Upper lobe of right lung (tissue), 1 donor: ENCODE measurements at regions not wholly inside any gene's neighbourhood (a gene's known extent, or its start where the extent isn't known, plus 50 kb on each side); places are given as distances from the start of the nearest gene placed in this dataset.

Source experiments
- ATAC-seq: fragments of 200-7000 bp; cut with Tn5 transposase; one replicate; pipeline ENCODE4 v1.9.1; 2020; ENCODE audit warnings: mild to moderate bottlenecking, moderate library complexity
- DNase-seq: peaks from one replicate; pipeline ENCODE4 v3.0.0-alpha.2; 2020
- H3K27ac ChIP-seq: fragments of 200-600 bp; one replicate; pipeline ENCODE4 v1.8.0; 2022
- H3K27me3 ChIP-seq: fragments of 200-600 bp; one replicate; pipeline ENCODE4 v1.8.0; 2022; ENCODE audit warnings: mild to moderate bottlenecking
- H3K36me3 ChIP-seq: fragments of 200-600 bp; one replicate; pipeline ENCODE4 v1.8.0; 2022
- H3K4me1 ChIP-seq: fragments of 200-600 bp; one replicate; pipeline ENCODE4 v1.8.0; 2022
- H3K4me3 ChIP-seq: fragments of 200-600 bp; one replicate; pipeline ENCODE4 v1.8.0; 2022; ENCODE audit warnings: mild to moderate bottlenecking
- H3K9me3 ChIP-seq: fragments of 200-600 bp; one replicate; pipeline ENCODE4 v1.8.0; 2022
- intact Hi-C: fragments of 100-400 bp; cut with DNase I; formaldehyde crosslinking; loops from one replicate; pipeline ENCODE4 v1.11.0; 2022
- TF ChIP-seq, protein P1 (sequence below): fragments of 200-600 bp; IDR thresholded peaks from one replicate; pipeline ENCODE4 v1.8.0; 2022; ENCODE audit warnings: antibody characterized with exemption
- donor health status: DM: no; HTN: yes; CAD: no; lungs with severe emphysema.

DNA sequence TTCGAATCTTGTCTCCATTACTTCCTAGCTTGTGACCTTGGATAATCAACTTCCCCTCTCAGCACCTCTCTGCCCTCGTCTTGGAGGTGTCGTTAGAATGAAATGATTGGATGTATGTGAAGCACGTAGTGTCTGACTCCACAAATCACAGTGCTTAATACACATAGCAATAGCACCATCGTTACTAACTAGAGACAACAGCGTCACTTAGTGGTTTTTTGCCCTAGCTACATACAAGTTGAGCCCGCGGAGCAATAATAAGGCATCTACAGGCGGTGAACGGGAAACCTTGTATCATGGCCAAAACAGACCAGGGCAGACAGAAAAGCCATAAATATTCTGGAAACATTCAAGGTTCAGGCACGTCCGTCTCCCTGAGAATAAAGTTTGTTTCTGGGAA lies 154.9 kb downstream of the ASCL4 start:
- Histone ChIP-seq H3K27ac (no peak overlapping the region), H3K4me3 (no peak overlapping the region), H3K36me3 (no peaks in the 10 kb centered on the region), H3K9me3 (no peaks in the 10 kb centered on the region), H3K4me1 (no peaks in the 10 kb centered on the region), H3K27me3 (peaks cover 22% of the 10 kb centered on the region)
- DNase-seq, result no peak
- ATAC-seq, result no peak
- intact Hi-C loops, result no loop called here
- TF ChIP-seq, protein P1, sequence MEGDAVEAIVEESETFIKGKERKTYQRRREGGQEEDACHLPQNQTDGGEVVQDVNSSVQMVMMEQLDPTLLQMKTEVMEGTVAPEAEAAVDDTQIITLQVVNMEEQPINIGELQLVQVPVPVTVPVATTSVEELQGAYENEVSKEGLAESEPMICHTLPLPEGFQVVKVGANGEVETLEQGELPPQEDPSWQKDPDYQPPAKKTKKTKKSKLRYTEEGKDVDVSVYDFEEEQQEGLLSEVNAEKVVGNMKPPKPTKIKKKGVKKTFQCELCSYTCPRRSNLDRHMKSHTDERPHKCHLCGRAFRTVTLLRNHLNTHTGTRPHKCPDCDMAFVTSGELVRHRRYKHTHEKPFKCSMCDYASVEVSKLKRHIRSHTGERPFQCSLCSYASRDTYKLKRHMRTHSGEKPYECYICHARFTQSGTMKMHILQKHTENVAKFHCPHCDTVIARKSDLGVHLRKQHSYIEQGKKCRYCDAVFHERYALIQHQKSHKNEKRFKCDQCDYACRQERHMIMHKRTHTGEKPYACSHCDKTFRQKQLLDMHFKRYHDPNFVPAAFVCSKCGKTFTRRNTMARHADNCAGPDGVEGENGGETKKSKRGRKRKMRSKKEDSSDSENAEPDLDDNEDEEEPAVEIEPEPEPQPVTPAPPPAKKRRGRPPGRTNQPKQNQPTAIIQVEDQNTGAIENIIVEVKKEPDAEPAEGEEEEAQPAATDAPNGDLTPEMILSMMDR, result peak; percentile 10

- peaks cover 26% of the 10 kb centered on the region for H3K27me3 ChIP-seq
- no peaks in the 10 kb centered on the region for H3K36me3 ChIP-seq
- DNase-seq, result no peak
- ATAC-seq, result no peak
- TF ChIP-seq, protein P1, result no peak
- H3K9me3 ChIP-seq, result no peaks in the 10 kb centered on the region
- no peak overlapping the region for H3K27ac ChIP-seq
- H3K4me1 ChIP-seq, result no peaks in the 10 kb centered on the region
- no peak overlapping the region for H3K4me3 ChIP-seq
- intact Hi-C loops, result no loop called here
These were observed 157.3 kb downstream of the ASCL4 start for GRCh38 chr12:107931761-107932160.

GRCh38 chr12:107938446-107938845 lies 163.9 kb downstream of the ASCL4 start:
- TF ChIP-seq, protein P1, result no peak
- no peaks in the 10 kb centered on the region for H3K36me3 ChIP-seq
- no peak overlapping the region for H3K27ac ChIP-seq
- ATAC-seq (no peak), DNase-seq (no peak)
- intact Hi-C loops, result no loop called here
- H3K27me3 ChIP-seq, result peaks cover 13% of the 10 kb centered on the region
- H3K4me3 ChIP-seq, result no peak overlapping the region
- H3K4me1 ChIP-seq, result no peaks in the 10 kb centered on the region
- no peaks in the 10 kb centered on the region for H3K9me3 ChIP-seq

- intact Hi-C loops, result no loop called here
- no peak for DNase-seq
- TF ChIP-seq, protein P1, result no peak
These were observed 174.0 kb downstream of the ASCL4 start for GRCh38 chr12:107948391-107948945.

GRCh38 chr12:107951024-107951423 lies 176.5 kb downstream of the ASCL4 start:
- DNase-seq, result no peak
- Histone ChIP-seq H3K4me1 (no peaks in the 10 kb centered on the region), H3K4me3 (no peak overlapping the region), H3K9me3 (no peaks in the 10 kb centered on the region), H3K36me3 (no peaks in the 10 kb centered on the region), H3K27ac (no peak overlapping the region), H3K27me3 (no peaks in the 10 kb centered on the region)
- intact Hi-C loops, result no loop called here
- no peak for ATAC-seq
- TF ChIP-seq, protein P1, result no peak

More at GRCh38 chr12:107948391-107948945, 174.0 kb downstream of the ASCL4 start:
- ATAC-seq, result no peak
- no peak overlapping the region for H3K4me3 ChIP-seq
- H3K27me3 ChIP-seq, result no peaks in the 10 kb centered on the region
- no peaks in the 10 kb centered on the region for H3K36me3 ChIP-seq
- H3K9me3 ChIP-seq, result no peaks in the 10 kb centered on the region
- no peaks in the 10 kb centered on the region for H3K4me1 ChIP-seq
- H3K27ac ChIP-seq, result no peak overlapping the region
